ENCODE measurements at regions not wholly inside any gene's neighbourhood (a gene's known extent, or its start where the extent isn't known, plus 50 kb on each side); places are given as distances from the start of the nearest gene placed in this dataset.
"Not testable (repeated sequence)": the region's sequence is repeated elsewhere in the genome, so short reads cannot be mapped to it uniquely, and the experiment has no call there.

- Histone ChIP-seq H3K9me3 (ENCODE audit: control insufficient read depth, low read depth, low read length) (no peaks in the 10 kb centered on the region), H3K4me1 (ENCODE audit: control insufficient read depth, insufficient read depth, low read length) (no peaks in the 10 kb centered on the region), H3K27me3 (ENCODE audit: control insufficient read depth, insufficient read depth, low read length) (no peaks in the 10 kb centered on the region), H3K4me3 (ENCODE audit: low read length) (no peak overlapping the region), H3K27ac (ENCODE audit: low read length) (no peak overlapping the region), H3K36me3 (ENCODE audit: control insufficient read depth, insufficient read depth, low read length) (no peaks in the 10 kb centered on the region)
- 80% methylated on average over 2 of the region's 2 CpGs for WGBS (ENCODE audit: insufficient coverage, low lambda C conversion rate)
- no peak for DNase-seq
Observed at GRCh38 chr16:77033516-77033915, 157.5 kb upstream of the MON1B start.

GRCh38 chr16:77035361-77035760 is 155.6 kb upstream of the MON1B start:
- H3K4me1 ChIP-seq (ENCODE audit: control insufficient read depth, insufficient read depth, low read length): no peaks in the 10 kb centered on the region
- H3K27ac ChIP-seq (ENCODE audit: low read length): no peak overlapping the region
- H3K27me3 ChIP-seq (ENCODE audit: control insufficient read depth, insufficient read depth, low read length): no peaks in the 10 kb centered on the region
- H3K4me3 ChIP-seq (ENCODE audit: low read length): no peak overlapping the region
- no peaks in the 10 kb centered on the region for H3K9me3 ChIP-seq (ENCODE audit: control insufficient read depth, low read depth, low read length)
- no peaks in the 10 kb centered on the region for H3K36me3 ChIP-seq (ENCODE audit: control insufficient read depth, insufficient read depth, low read length)
- no peak for DNase-seq

GRCh38 chr16:77037696-77038347 is 153.2 kb upstream of the MON1B start:
- Histone ChIP-seq H3K27ac (ENCODE audit: low read length) (no peak overlapping the region), H3K4me1 (ENCODE audit: control insufficient read depth, insufficient read depth, low read length) (no peaks in the 10 kb centered on the region), H3K9me3 (ENCODE audit: control insufficient read depth, low read depth, low read length) (no peaks in the 10 kb centered on the region), H3K27me3 (ENCODE audit: control insufficient read depth, insufficient read depth, low read length) (no peaks in the 10 kb centered on the region), H3K4me3 (ENCODE audit: low read length) (no peak overlapping the region), H3K36me3 (ENCODE audit: control insufficient read depth, insufficient read depth, low read length) (no peaks in the 10 kb centered on the region)
- no CpG with 5 or more reads among the region's 2 CpGs for WGBS (ENCODE audit: insufficient coverage, low lambda C conversion rate)
- no peak for DNase-seq

- Histone ChIP-seq H3K4me3 (ENCODE audit: low read length) (no peak overlapping the region), H3K9me3 (ENCODE audit: control insufficient read depth, low read depth, low read length) (no peaks in the 10 kb centered on the region), H3K27me3 (ENCODE audit: control insufficient read depth, insufficient read depth, low read length) (no peaks in the 10 kb centered on the region), H3K36me3 (ENCODE audit: control insufficient read depth, insufficient read depth, low read length) (no peaks in the 10 kb centered on the region), H3K27ac (ENCODE audit: low read length) (no peak overlapping the region), H3K4me1 (ENCODE audit: control insufficient read depth, insufficient read depth, low read length) (no peaks in the 10 kb centered on the region)
- DNase-seq: no peak
- WGBS (ENCODE audit: insufficient coverage, low lambda C conversion rate): 96% methylated on average over 4 of the region's 5 CpGs
Observed at GRCh38 chr16:77041468-77041867, 149.5 kb upstream of the MON1B start.

GRCh38 chr16:77043076-77043475 is 147.9 kb upstream of the MON1B start:
- DNase-seq: no peak
- Histone ChIP-seq H3K9me3 (ENCODE audit: control insufficient read depth, low read depth, low read length) (no peaks in the 10 kb centered on the region), H3K4me1 (ENCODE audit: control insufficient read depth, insufficient read depth, low read length) (no peaks in the 10 kb centered on the region), H3K4me3 (ENCODE audit: low read length) (no peak overlapping the region), H3K27ac (ENCODE audit: low read length) (no peak overlapping the region), H3K27me3 (ENCODE audit: control insufficient read depth, insufficient read depth, low read length) (no peaks in the 10 kb centered on the region), H3K36me3 (ENCODE audit: control insufficient read depth, insufficient read depth, low read length) (no peaks in the 10 kb centered on the region)
- WGBS (ENCODE audit: insufficient coverage, low lambda C conversion rate): no CpG with 5 or more reads among the region's 1 CpG

- WGBS (ENCODE audit: insufficient coverage, low lambda C conversion rate): no CpG with 5 or more reads among the region's 4 CpGs
- Histone ChIP-seq H3K9me3 (ENCODE audit: control insufficient read depth, low read depth, low read length) (no peaks in the 10 kb centered on the region), H3K36me3 (ENCODE audit: control insufficient read depth, insufficient read depth, low read length) (no peaks in the 10 kb centered on the region), H3K27ac (ENCODE audit: low read length) (no peak overlapping the region), H3K27me3 (ENCODE audit: control insufficient read depth, insufficient read depth, low read length) (no peaks in the 10 kb centered on the region), H3K4me1 (ENCODE audit: control insufficient read depth, insufficient read depth, low read length) (no peaks in the 10 kb centered on the region), H3K4me3 (ENCODE audit: low read length) (no peak overlapping the region)
- DNase-seq: no peak
Observed at GRCh38 chr16:77046206-77046605, 144.8 kb upstream of the MON1B start.

- Histone ChIP-seq H3K36me3 (ENCODE audit: control insufficient read depth, insufficient read depth, low read length) (no peaks in the 10 kb centered on the region), H3K9me3 (ENCODE audit: control insufficient read depth, low read depth, low read length) (no peaks in the 10 kb centered on the region), H3K27me3 (ENCODE audit: control insufficient read depth, insufficient read depth, low read length) (no peaks in the 10 kb centered on the region), H3K27ac (ENCODE audit: low read length) (no peak overlapping the region), H3K4me3 (ENCODE audit: low read length) (no peak overlapping the region), H3K4me1 (ENCODE audit: control insufficient read depth, insufficient read depth, low read length) (no peaks in the 10 kb centered on the region)
- DNase-seq: no peak
Observed at GRCh38 chr16:77048085-77048484, 142.9 kb upstream of the MON1B start.

- 80% methylated on average over 1 of the region's 4 CpGs for WGBS (ENCODE audit: insufficient coverage, low lambda C conversion rate)
- no peak overlapping the region for H3K4me3 ChIP-seq (ENCODE audit: low read length)
- H3K9me3 ChIP-seq (ENCODE audit: control insufficient read depth, low read depth, low read length): no peaks in the 10 kb centered on the region
- no peaks in the 10 kb centered on the region for H3K36me3 ChIP-seq (ENCODE audit: control insufficient read depth, insufficient read depth, low read length)
- no peaks in the 10 kb centered on the region for H3K4me1 ChIP-seq (ENCODE audit: control insufficient read depth, insufficient read depth, low read length)
- H3K27me3 ChIP-seq (ENCODE audit: control insufficient read depth, insufficient read depth, low read length): no peaks in the 10 kb centered on the region
- no peak overlapping the region for H3K27ac ChIP-seq (ENCODE audit: low read length)
- no peak for DNase-seq
Observed at GRCh38 chr16:77049577-77049976, 141.4 kb upstream of the MON1B start.

- not testable (repeated sequence) for H3K27me3 ChIP-seq (ENCODE audit: control insufficient read depth, insufficient read depth, low read length); H3K36me3 ChIP-seq (ENCODE audit: control insufficient read depth, insufficient read depth, low read length); H3K9me3 ChIP-seq (ENCODE audit: control insufficient read depth, low read depth, low read length); H3K4me3 ChIP-seq (ENCODE audit: low read length); H3K27ac ChIP-seq (ENCODE audit: low read length); H3K4me1 ChIP-seq (ENCODE audit: control insufficient read depth, insufficient read depth, low read length); DNase-seq
Observed at GRCh38 chr16:77056597-77056996, 134.4 kb upstream of the MON1B start.

- Histone ChIP-seq H3K4me1 (ENCODE audit: control insufficient read depth, insufficient read depth, low read length) (no peaks in the 10 kb centered on the region), H3K27ac (ENCODE audit: low read length) (no peak overlapping the region), H3K4me3 (ENCODE audit: low read length) (no peak overlapping the region), H3K36me3 (ENCODE audit: control insufficient read depth, insufficient read depth, low read length) (no peaks in the 10 kb centered on the region), H3K27me3 (ENCODE audit: control insufficient read depth, insufficient read depth, low read length) (no peaks in the 10 kb centered on the region), H3K9me3 (ENCODE audit: control insufficient read depth, low read depth, low read length) (no peaks in the 10 kb centered on the region)
- 89% methylated on average over 3 of the region's 7 CpGs for WGBS (ENCODE audit: insufficient coverage, low lambda C conversion rate)
- no peak for DNase-seq
Observed at GRCh38 chr16:77057161-77057774, 133.7 kb upstream of the MON1B start.

- Histone ChIP-seq H3K36me3 (ENCODE audit: control insufficient read depth, insufficient read depth, low read length) (no peaks in the 10 kb centered on the region), H3K27ac (ENCODE audit: low read length) (no peak overlapping the region), H3K4me1 (ENCODE audit: control insufficient read depth, insufficient read depth, low read length) (no peaks in the 10 kb centered on the region), H3K9me3 (ENCODE audit: control insufficient read depth, low read depth, low read length) (no peaks in the 10 kb centered on the region), H3K27me3 (ENCODE audit: control insufficient read depth, insufficient read depth, low read length) (no peaks in the 10 kb centered on the region), H3K4me3 (ENCODE audit: low read length) (no peak overlapping the region)
- DNase-seq: no peak
Observed at GRCh38 chr16:77059446-77059845, 131.5 kb upstream of the MON1B start.

Measured in large intestine (tissue), 3 donors.